Loucy (cell line): ENCODE measurements at regions not wholly inside any gene's neighbourhood (a gene's known extent, or its start where the extent isn't known, plus 50 kb on each side); places are given as distances from the start of the nearest gene placed in this dataset.

Experiments used
- H2AFZ ChIP-seq: fragments of 200-600 bp; sonication (generic); 2 replicates; pipeline ENCODE4 v1.6.0; 2016; ENCODE audit warnings: antibody characterized with exemption, mild to moderate bottlenecking, low read length, moderate library complexity
- H3F3A ChIP-seq: fragments of 200-600 bp; 2 replicates; pipeline ENCODE4 v1.6.0; 2016; ENCODE audit warnings: antibody characterized with exemption, low read depth, mild to moderate bottlenecking
- H3K27me3 ChIP-seq: fragments of 200-600 bp; sonication (generic); 2 replicates; pipeline ENCODE4 v1.6.1; 2014; ENCODE audit warnings: low read length, mild to moderate bottlenecking; ENCODE audit not compliant: insufficient read depth, poor library complexity, severe bottlenecking
- H3K36me3 ChIP-seq: fragments of 200-600 bp; sonication (generic); 2 replicates; pipeline ENCODE4 v1.6.1; 2016; ENCODE audit warnings: low read length; ENCODE audit not compliant: insufficient read depth
- H3K4me1 ChIP-seq: fragments of 200-600 bp; sonication (generic); 2 replicates; pipeline ENCODE4 v1.5.1; 2014; ENCODE audit warnings: low read length, mild to moderate bottlenecking; ENCODE audit not compliant: insufficient read depth, poor library complexity, severe bottlenecking
- H3K4me2 ChIP-seq: fragments of 200-600 bp; sonication (generic); 2 replicates; pipeline ENCODE4 v1.6.0; 2014; ENCODE audit warnings: antibody characterized with exemption, low read length, low read depth, mild to moderate bottlenecking; ENCODE audit not compliant: poor library complexity, severe bottlenecking
- H3K4me3 ChIP-seq: fragments of 200-600 bp; sonication (generic); 2 replicates; pipeline ENCODE4 v1.5.1; 2014; ENCODE audit warnings: low read length, mild to moderate bottlenecking, mixed read lengths; ENCODE audit not compliant: poor library complexity, severe bottlenecking
- H3K79me2 ChIP-seq: fragments of 200-600 bp; sonication (generic); 2 replicates; pipeline ENCODE4 v1.6.1; 2014; ENCODE audit warnings: low read length; ENCODE audit not compliant: insufficient read depth
- H3K9ac ChIP-seq: fragments of 200-600 bp; sonication (generic); 2 replicates; pipeline ENCODE4 v1.6.0; 2014; ENCODE audit warnings: mild to moderate bottlenecking, low read depth, low read length, moderate library complexity; ENCODE audit not compliant: poor library complexity, severe bottlenecking
- H3K9me2 ChIP-seq: fragments of 200-600 bp; sonication (generic); replicated peaks from 2 replicates; pipeline ENCODE4 v1.6.1; 2016; ENCODE audit warnings: low read depth, low read length, mixed read lengths
- H3K9me3 ChIP-seq: fragments of 200-600 bp; sonication (generic); 2 replicates; pipeline ENCODE4 v1.6.1; 2014; ENCODE audit warnings: mild to moderate bottlenecking, antibody characterized with exemption, low read length, low read depth; ENCODE audit not compliant: insufficient read depth
- H4K20me1 ChIP-seq: fragments of 200-600 bp; sonication (generic); 2 replicates; pipeline ENCODE4 v1.6.0; 2014; ENCODE audit warnings: antibody characterized with exemption, low read length, mild to moderate bottlenecking; ENCODE audit not compliant: insufficient read depth, poor library complexity, severe bottlenecking
- EZH2phosphoT487 ChIP-seq: fragments of 200-600 bp; IDR thresholded peaks from 2 replicates; pipeline ENCODE4 v1.6.1; 2018; ENCODE audit warnings: antibody characterized with exemption, mild to moderate bottlenecking, moderate library complexity, borderline replicate concordance
- TF ChIP-seq, protein P1 (sequence below): fragments of 200-600 bp; sonication (generic); conservative IDR thresholded peaks from 2 replicates; pipeline ENCODE4 v1.5.1; 2014; ENCODE audit warnings: mild to moderate bottlenecking, antibody characterized with exemption, low read length

DNA sequence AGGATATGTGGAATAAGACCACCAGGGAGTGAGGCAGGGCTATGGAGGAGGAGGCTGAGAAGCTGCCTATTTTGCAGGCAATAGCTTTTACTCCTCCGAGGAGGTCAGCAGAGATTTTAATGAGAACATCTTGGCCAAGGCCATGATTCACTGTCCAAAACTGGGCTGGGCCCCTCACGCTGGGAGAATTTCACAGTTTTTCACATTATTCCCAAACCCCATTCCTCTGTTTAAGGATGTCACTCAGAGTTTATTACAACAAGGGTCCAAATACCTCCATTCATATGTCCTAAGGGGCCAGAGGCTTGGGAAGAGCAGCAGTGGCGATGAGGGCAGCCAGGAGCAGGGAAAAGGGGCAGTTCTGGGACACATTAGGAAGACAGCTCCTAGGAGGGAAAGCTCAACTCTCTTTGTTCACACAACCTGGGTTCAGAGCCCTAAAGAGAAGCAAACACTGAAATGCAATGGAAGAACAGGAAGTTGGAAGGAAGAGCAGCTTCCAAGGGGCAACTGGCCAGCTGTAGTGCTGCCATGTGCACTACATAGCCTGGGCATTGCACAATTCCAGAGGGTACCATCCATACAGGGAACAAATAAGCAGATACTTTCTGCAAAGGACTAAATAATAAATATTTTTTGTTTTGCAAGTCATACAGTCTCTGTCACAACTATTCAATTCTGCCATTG is 283.2 kb downstream of the NUAK1 start:
- Histone ChIP-seq H3F3A (no peaks in the 10 kb centered on the region), H3K27me3 (no peaks in the 10 kb centered on the region), H3K79me2 (no peaks in the 10 kb centered on the region), H3K36me3 (no peaks in the 10 kb centered on the region), H3K4me3 (no peak overlapping the region), H3K4me1 (no peaks in the 10 kb centered on the region), H3K9me3 (no peaks in the 10 kb centered on the region), H3K4me2 (no peak overlapping the region), H3K9me2 (no peaks in the 10 kb centered on the region), H3K9ac (no peak overlapping the region), H2AFZ (no peak overlapping the region), H4K20me1 (no peaks in the 10 kb centered on the region)
- no peak for TF ChIP-seq EZH2phosphoT487
- TF ChIP-seq, protein P1, sequence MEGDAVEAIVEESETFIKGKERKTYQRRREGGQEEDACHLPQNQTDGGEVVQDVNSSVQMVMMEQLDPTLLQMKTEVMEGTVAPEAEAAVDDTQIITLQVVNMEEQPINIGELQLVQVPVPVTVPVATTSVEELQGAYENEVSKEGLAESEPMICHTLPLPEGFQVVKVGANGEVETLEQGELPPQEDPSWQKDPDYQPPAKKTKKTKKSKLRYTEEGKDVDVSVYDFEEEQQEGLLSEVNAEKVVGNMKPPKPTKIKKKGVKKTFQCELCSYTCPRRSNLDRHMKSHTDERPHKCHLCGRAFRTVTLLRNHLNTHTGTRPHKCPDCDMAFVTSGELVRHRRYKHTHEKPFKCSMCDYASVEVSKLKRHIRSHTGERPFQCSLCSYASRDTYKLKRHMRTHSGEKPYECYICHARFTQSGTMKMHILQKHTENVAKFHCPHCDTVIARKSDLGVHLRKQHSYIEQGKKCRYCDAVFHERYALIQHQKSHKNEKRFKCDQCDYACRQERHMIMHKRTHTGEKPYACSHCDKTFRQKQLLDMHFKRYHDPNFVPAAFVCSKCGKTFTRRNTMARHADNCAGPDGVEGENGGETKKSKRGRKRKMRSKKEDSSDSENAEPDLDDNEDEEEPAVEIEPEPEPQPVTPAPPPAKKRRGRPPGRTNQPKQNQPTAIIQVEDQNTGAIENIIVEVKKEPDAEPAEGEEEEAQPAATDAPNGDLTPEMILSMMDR = no peak

DNA sequence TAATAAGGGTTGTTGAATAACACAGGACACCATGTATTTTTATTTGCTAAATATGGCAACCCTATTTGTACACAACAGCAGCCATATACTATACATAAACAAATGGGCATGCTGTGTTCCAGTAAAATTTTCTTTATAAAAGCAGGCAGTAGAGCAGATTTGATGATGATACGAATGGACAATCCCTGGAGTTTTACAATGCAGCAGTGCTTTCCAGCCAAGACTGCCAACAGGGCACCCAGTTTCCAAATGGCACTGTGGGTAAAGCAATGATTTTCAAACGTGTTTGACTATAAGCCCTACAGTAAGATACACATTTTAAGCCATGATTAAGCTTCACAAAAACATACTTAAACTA is 282.7 kb downstream of the NUAK1 start:
- no peaks in the 10 kb centered on the region for H3K79me2 ChIP-seq
- H4K20me1 ChIP-seq = no peaks in the 10 kb centered on the region
- no peaks in the 10 kb centered on the region for H3K9me3 ChIP-seq
- no peak overlapping the region for H3K9ac ChIP-seq
- H2AFZ ChIP-seq = no peak overlapping the region
- no peaks in the 10 kb centered on the region for H3K36me3 ChIP-seq
- H3K27me3 ChIP-seq = no peaks in the 10 kb centered on the region
- TF ChIP-seq, protein P1 = no peak
- no peak for TF ChIP-seq EZH2phosphoT487
- no peaks in the 10 kb centered on the region for H3K4me1 ChIP-seq
- no peak overlapping the region for H3K4me3 ChIP-seq
- H3F3A ChIP-seq = no peaks in the 10 kb centered on the region
- no peaks in the 10 kb centered on the region for H3K9me2 ChIP-seq
- H3K4me2 ChIP-seq = no peak overlapping the region

DNA sequence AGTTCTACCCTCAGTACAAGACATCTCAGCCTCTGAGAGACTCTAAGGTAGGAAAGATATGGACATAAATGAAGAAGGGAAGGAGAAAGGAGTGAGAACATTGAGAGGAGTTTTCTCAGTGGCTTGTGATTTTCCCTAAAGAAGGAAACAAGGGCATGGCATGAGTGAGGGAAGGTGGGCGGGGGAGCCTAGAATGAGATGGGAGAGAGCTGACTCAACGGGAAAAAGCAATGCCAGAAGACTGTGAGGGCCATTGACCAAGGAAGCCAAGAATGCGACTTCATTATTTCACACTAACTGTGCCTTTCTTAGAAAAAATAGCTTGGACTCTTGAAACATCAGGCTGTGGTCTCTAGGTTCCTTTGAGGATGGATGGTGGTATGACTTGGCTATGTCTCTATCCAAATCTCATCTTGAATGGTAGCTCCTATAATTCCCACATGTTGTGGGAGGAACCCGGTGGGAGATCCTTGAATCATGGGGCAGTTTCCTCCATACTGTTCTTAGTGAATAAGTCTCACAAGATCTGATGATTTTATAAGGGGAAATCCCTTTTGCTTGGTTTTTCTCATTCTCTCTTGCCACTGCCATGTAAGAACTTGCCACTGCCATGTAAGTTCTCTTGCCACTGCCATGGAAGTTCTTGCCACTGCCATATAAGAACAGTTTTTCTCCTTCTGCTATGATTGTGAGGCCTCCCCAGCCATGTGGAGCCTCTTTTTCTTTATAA is 279.6 kb downstream of the NUAK1 start:
- no peaks in the 10 kb centered on the region for H3K9me2 ChIP-seq
- H3K36me3 ChIP-seq = no peaks in the 10 kb centered on the region
- H3F3A ChIP-seq = no peaks in the 10 kb centered on the region
- no peaks in the 10 kb centered on the region for H3K27me3 ChIP-seq
- no peaks in the 10 kb centered on the region for H3K9me3 ChIP-seq
- H4K20me1 ChIP-seq = no peaks in the 10 kb centered on the region
- no peak overlapping the region for H3K9ac ChIP-seq
- H3K79me2 ChIP-seq = no peaks in the 10 kb centered on the region
- H3K4me3 ChIP-seq = no peak overlapping the region
- H3K4me2 ChIP-seq = no peak overlapping the region
- no peak for TF ChIP-seq EZH2phosphoT487
- TF ChIP-seq, protein P1 = no peak
- H2AFZ ChIP-seq = no peak overlapping the region
- no peaks in the 10 kb centered on the region for H3K4me1 ChIP-seq
